HUES64 (cell line): ENCODE measurements at regions not wholly inside any gene's neighbourhood (a gene's known extent, or its start where the extent isn't known, plus 50 kb on each side); places are given as distances from the start of the nearest gene placed in this dataset.
"Not testable (repeated sequence)": the region's sequence is repeated elsewhere in the genome, so short reads cannot be mapped to it uniquely, and the experiment has no call there.

Experiments
- H3K27ac ChIP-seq: 2 replicates; pipeline ENCODE4 v1.7.0; 2013; ENCODE audit warnings: low read depth, low read length, inconsistent platforms
- H3K27me3 ChIP-seq: 2 replicates; pipeline ENCODE4 v1.6.1; 2013; ENCODE audit warnings: mild to moderate bottlenecking, low read length; ENCODE audit not compliant: insufficient read depth
- H3K36me3 ChIP-seq: 2 replicates; pipeline ENCODE4 v1.6.1; 2013; ENCODE audit warnings: mild to moderate bottlenecking, low read length; ENCODE audit not compliant: insufficient read depth
- H3K4me1 ChIP-seq: 2 replicates; pipeline ENCODE4 v1.6.1; 2013; ENCODE audit warnings: mild to moderate bottlenecking, low read length, moderate library complexity; ENCODE audit not compliant: insufficient read depth
- H3K4me3 ChIP-seq: 2 replicates; pipeline ENCODE4 v1.5.1; 2013; ENCODE audit warnings: mild to moderate bottlenecking, low read length, moderate library complexity
- H3K9ac ChIP-seq: 2 replicates; pipeline ENCODE4 v1.6.1; 2013; ENCODE audit warnings: mild to moderate bottlenecking, low read depth, low read length
- H3K9me3 ChIP-seq: 2 replicates; pipeline ENCODE4 v1.6.1; 2013; ENCODE audit warnings: low read depth, low read length; ENCODE audit not compliant: insufficient read depth
- WGBS: fragments of 150-250, 120-280 bp; methylation state at CpG from one replicate; pipeline ENCODE4 v1.1.7; 2013; ENCODE audit warnings: missing lambda C conversion rate; 5-methylcytosine and 5-hydroxymethylcytosine counted together

GRCh38 chr1:104309673-104310072 is 560.0 kb downstream of the AMY1C start:
- no peaks in the 10 kb centered on the region for H3K36me3 ChIP-seq
- H3K4me1 ChIP-seq, result no peaks in the 10 kb centered on the region
- H3K27me3 ChIP-seq, result no peaks in the 10 kb centered on the region
- H3K4me3 ChIP-seq, result no peak overlapping the region
- H3K9me3 ChIP-seq, result no peaks in the 10 kb centered on the region
- 100% methylated on average over 1 of the region's 1 CpG for WGBS
- H3K27ac ChIP-seq, result no peak overlapping the region
- no peak overlapping the region for H3K9ac ChIP-seq

- 100% methylated on average over 2 of the region's 2 CpGs for WGBS
Measured at GRCh38 chr1:104315823-104316222, 566.1 kb downstream of the AMY1C start.

GRCh38 chr1:104322131-104322530 is 572.4 kb downstream of the AMY1C start:
- 100% methylated on average over 1 of the region's 2 CpGs for WGBS
- Histone ChIP-seq H3K27me3 (no peaks in the 10 kb centered on the region), H3K9ac (no peak overlapping the region)

More at GRCh38 chr1:104315823-104316222, 566.1 kb downstream of the AMY1C start:
- Histone ChIP-seq H3K27me3 (no peaks in the 10 kb centered on the region), H3K36me3 (no peaks in the 10 kb centered on the region), H3K27ac (no peak overlapping the region), H3K4me3 (no peak overlapping the region), H3K9ac (no peak overlapping the region), H3K9me3 (no peaks in the 10 kb centered on the region), H3K4me1 (no peaks in the 10 kb centered on the region)

GRCh38 chr1:104329278-104329677 is 579.6 kb downstream of the AMY1C start:
- H3K9me3 ChIP-seq, result no peaks in the 10 kb centered on the region
- H3K4me3 ChIP-seq, result no peak overlapping the region
- no peak overlapping the region for H3K9ac ChIP-seq
- no peaks in the 10 kb centered on the region for H3K4me1 ChIP-seq
- H3K27ac ChIP-seq, result no peak overlapping the region
- H3K36me3 ChIP-seq, result no peaks in the 10 kb centered on the region
- H3K27me3 ChIP-seq, result no peaks in the 10 kb centered on the region
- WGBS, result 92% methylated on average over 4 of the region's 4 CpGs

More at GRCh38 chr1:104322131-104322530, 572.4 kb downstream of the AMY1C start:
- Histone ChIP-seq H3K36me3 (no peaks in the 10 kb centered on the region), H3K4me1 (no peaks in the 10 kb centered on the region), H3K27ac (no peak overlapping the region), H3K9me3 (no peaks in the 10 kb centered on the region), H3K4me3 (no peak overlapping the region)

- no peaks in the 10 kb centered on the region for H3K9me3 ChIP-seq
- no peaks in the 10 kb centered on the region for H3K36me3 ChIP-seq
- no peaks in the 10 kb centered on the region for H3K4me1 ChIP-seq
- H3K27ac ChIP-seq, result no peak overlapping the region
- WGBS, result 97% methylated on average over 2 of the region's 3 CpGs
- H3K27me3 ChIP-seq, result no peaks in the 10 kb centered on the region
- H3K9ac ChIP-seq, result no peak overlapping the region
- no peak overlapping the region for H3K4me3 ChIP-seq
Measured at GRCh38 chr1:104331763-104332162, 582.1 kb downstream of the AMY1C start.

- H3K9me3 ChIP-seq, H3K36me3 ChIP-seq, H3K27ac ChIP-seq, H3K27me3 ChIP-seq, H3K9ac ChIP-seq, H3K4me1 ChIP-seq, H3K4me3 ChIP-seq: not testable (repeated sequence)
- 85% methylated on average over 5 of the region's 5 CpGs for WGBS
Measured at GRCh38 chr1:104337927-104338326, 588.2 kb downstream of the AMY1C start.

- no peak overlapping the region for H3K4me3 ChIP-seq
- no peaks in the 10 kb centered on the region for H3K9me3 ChIP-seq
- no peaks in the 10 kb centered on the region for H3K4me1 ChIP-seq
- 56% methylated on average over 1 of the region's 3 CpGs for WGBS
- H3K27me3 ChIP-seq, result no peaks in the 10 kb centered on the region
- no peak overlapping the region for H3K9ac ChIP-seq
- no peaks in the 10 kb centered on the region for H3K36me3 ChIP-seq
- no peak overlapping the region for H3K27ac ChIP-seq
Measured at GRCh38 chr1:104341944-104342343, 592.2 kb downstream of the AMY1C start.

GRCh38 chr1:104348277-104348676 is 598.6 kb downstream of the AMY1C start:
- no peaks in the 10 kb centered on the region for H3K4me1 ChIP-seq
- H3K27ac ChIP-seq, result no peak overlapping the region
- H3K9me3 ChIP-seq, result no peaks in the 10 kb centered on the region
- H3K27me3 ChIP-seq, result no peaks in the 10 kb centered on the region
- H3K36me3 ChIP-seq, result no peaks in the 10 kb centered on the region
- H3K4me3 ChIP-seq, result no peak overlapping the region
- 80% methylated on average over 1 of the region's 1 CpG for WGBS
- no peak overlapping the region for H3K9ac ChIP-seq

- H3K4me3 ChIP-seq, result no peak overlapping the region
- H3K36me3 ChIP-seq, result no peaks in the 10 kb centered on the region
- no peak overlapping the region for H3K9ac ChIP-seq
- WGBS, result 100% methylated on average over 1 of the region's 1 CpG
- H3K27ac ChIP-seq, result no peak overlapping the region
- no peaks in the 10 kb centered on the region for H3K4me1 ChIP-seq
- H3K9me3 ChIP-seq, result no peaks in the 10 kb centered on the region
- no peaks in the 10 kb centered on the region for H3K27me3 ChIP-seq
Measured at GRCh38 chr1:104353580-104353979, 603.9 kb downstream of the AMY1C start.

- H3K9ac ChIP-seq, result no peak overlapping the region
- no peaks in the 10 kb centered on the region for H3K27me3 ChIP-seq
- H3K36me3 ChIP-seq, result no peaks in the 10 kb centered on the region
- H3K4me3 ChIP-seq, result no peak overlapping the region
- no peak overlapping the region for H3K27ac ChIP-seq
- no peaks in the 10 kb centered on the region for H3K9me3 ChIP-seq
- no peaks in the 10 kb centered on the region for H3K4me1 ChIP-seq
- WGBS, result 92% methylated on average over 1 of the region's 1 CpG
Measured at GRCh38 chr1:104358086-104358485, 608.4 kb downstream of the AMY1C start.

GRCh38 chr1:104358621-104359020 is 608.9 kb downstream of the AMY1C start:
- H3K36me3 ChIP-seq, result no peaks in the 10 kb centered on the region
- no peaks in the 10 kb centered on the region for H3K9me3 ChIP-seq
- H3K27ac ChIP-seq, result no peak overlapping the region
- H3K4me1 ChIP-seq, result no peaks in the 10 kb centered on the region
- no peak overlapping the region for H3K4me3 ChIP-seq
- 95% methylated on average over 3 of the region's 3 CpGs for WGBS
- H3K9ac ChIP-seq, result no peak overlapping the region
- no peaks in the 10 kb centered on the region for H3K27me3 ChIP-seq

GRCh38 chr1:104378414-104378813 is 628.7 kb downstream of the AMY1C start:
- no peak overlapping the region for H3K27ac ChIP-seq
- WGBS, result no CpG with 5 or more reads among the region's 1 CpG

More at GRCh38 chr1:104378414-104378813, 628.7 kb downstream of the AMY1C start:
- Histone ChIP-seq H3K27me3 (no peaks in the 10 kb centered on the region), H3K9me3 (no peaks in the 10 kb centered on the region), H3K9ac (no peak overlapping the region), H3K36me3 (no peaks in the 10 kb centered on the region), H3K4me3 (no peak overlapping the region), H3K4me1 (no peaks in the 10 kb centered on the region)
